AG09309 (cell line): ENCODE measurements at regions not wholly inside any gene's neighbourhood (a gene's known extent, or its start where the extent isn't known, plus 50 kb on each side); places are given as distances from the start of the nearest gene placed in this dataset.

ENCODE experiments used
- DNase-seq: peaks from one replicate; pipeline ENCODE4 v3.0.0-alpha.2; 2010; ENCODE audit warnings: low read depth
- H3K4me3 ChIP-seq: 2 replicates; pipeline ENCODE4 v1.5.1; 2011; ENCODE audit warnings: mild to moderate bottlenecking, low read depth, low read length, moderate library complexity; ENCODE audit not compliant: control insufficient read depth
- TF ChIP-seq, protein P1 (sequence below): IDR thresholded peaks from 2 replicates; pipeline ENCODE4 v1.5.1; 2011; ENCODE audit warnings: mild to moderate bottlenecking, low read depth, low read length, inconsistent platforms; ENCODE audit not compliant: insufficient read depth, control insufficient read depth; ENCODE audit errors: missing control alignments

GRCh38 chr2:177314722-177315264 is 50.3 kb upstream of the NFE2L2 start:
- no peak for DNase-seq
- no peak overlapping the region for H3K4me3 ChIP-seq
- TF ChIP-seq, protein P1, sequence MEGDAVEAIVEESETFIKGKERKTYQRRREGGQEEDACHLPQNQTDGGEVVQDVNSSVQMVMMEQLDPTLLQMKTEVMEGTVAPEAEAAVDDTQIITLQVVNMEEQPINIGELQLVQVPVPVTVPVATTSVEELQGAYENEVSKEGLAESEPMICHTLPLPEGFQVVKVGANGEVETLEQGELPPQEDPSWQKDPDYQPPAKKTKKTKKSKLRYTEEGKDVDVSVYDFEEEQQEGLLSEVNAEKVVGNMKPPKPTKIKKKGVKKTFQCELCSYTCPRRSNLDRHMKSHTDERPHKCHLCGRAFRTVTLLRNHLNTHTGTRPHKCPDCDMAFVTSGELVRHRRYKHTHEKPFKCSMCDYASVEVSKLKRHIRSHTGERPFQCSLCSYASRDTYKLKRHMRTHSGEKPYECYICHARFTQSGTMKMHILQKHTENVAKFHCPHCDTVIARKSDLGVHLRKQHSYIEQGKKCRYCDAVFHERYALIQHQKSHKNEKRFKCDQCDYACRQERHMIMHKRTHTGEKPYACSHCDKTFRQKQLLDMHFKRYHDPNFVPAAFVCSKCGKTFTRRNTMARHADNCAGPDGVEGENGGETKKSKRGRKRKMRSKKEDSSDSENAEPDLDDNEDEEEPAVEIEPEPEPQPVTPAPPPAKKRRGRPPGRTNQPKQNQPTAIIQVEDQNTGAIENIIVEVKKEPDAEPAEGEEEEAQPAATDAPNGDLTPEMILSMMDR = no peak

DNA sequence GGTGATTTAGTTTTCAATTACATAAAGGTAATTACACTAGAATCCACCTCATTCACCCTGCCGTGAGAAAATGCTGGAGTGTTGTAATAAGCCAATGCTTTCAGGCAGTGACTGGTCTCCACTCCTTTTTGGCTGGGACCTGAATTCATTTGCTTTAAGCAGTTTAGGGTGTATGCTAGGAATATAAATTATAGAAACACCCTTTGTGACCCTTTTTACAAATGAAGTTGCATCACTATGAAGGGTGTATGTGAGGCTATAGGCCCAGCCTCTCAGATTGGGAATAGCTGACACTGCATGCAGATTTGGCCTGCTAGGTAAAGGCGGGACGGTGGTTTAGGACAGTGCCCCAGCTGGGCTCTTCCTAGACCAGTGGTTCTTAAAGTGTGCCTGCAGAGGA is 50.8 kb upstream of the NFE2L2 start:
- TF ChIP-seq, protein P1 = no peak
- no peak for DNase-seq
- no peak overlapping the region for H3K4me3 ChIP-seq

- H3K4me3 ChIP-seq = no peak overlapping the region
- TF ChIP-seq, protein P1 = no peak
- DNase-seq = no peak
Observed at GRCh38 chr2:177316756-177317155, 52.2 kb upstream of the NFE2L2 start.

GRCh38 chr2:177317443-177317842 is 52.9 kb upstream of the NFE2L2 start:
- TF ChIP-seq, protein P1 = no peak
- no peak for DNase-seq
- H3K4me3 ChIP-seq = no peak overlapping the region

DNA sequence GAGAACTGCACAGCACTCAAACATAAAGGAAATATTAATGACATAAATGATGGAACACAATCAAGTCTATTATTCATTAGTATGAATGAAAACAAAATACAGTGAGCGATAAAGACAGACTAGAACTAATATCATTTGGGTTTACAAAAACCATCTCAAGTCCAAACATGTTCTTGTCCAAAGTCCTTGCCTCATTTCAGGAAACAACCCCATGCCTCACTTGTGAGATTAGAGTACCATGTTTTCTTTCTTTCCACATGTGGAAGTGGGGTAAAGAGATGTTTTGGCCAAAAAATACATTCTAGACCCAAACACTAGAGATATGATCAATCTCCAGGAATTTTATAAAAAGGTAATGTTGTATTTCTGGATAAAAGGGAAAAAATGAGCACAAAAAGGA is 53.3 kb upstream of the NFE2L2 start:
- H3K4me3 ChIP-seq = no peak overlapping the region
- TF ChIP-seq, protein P1 = no peak
- no peak for DNase-seq

- TF ChIP-seq, protein P1 = no peak
Observed at GRCh38 chr2:177318613-177319012, 54.1 kb upstream of the NFE2L2 start.

DNA sequence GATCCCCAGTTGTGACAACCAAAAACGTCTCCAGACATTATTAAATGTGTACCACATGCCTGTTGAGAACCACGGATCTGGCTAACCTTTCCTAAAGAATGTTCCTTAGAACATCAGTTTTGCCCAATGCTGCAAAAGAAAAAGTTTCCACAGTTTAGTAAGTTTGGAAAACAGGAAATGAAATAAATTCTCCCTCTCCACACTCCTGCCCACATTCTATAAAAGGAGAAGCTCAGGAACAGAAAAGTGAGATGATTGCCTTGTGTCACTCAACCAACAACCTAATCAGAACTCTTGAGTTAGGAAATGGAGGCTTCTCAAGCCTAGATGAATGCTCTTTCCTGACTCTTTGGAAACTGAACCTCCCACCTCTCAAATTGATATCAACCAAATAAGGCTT is 56.1 kb upstream of the NFE2L2 start:
- H3K4me3 ChIP-seq = no peak overlapping the region
- DNase-seq = no peak
- TF ChIP-seq, protein P1 = no peak

More at GRCh38 chr2:177318613-177319012, 54.1 kb upstream of the NFE2L2 start:
- H3K4me3 ChIP-seq = no peak overlapping the region
- DNase-seq = no peak
